Dendritic cell treated with granulocyte-macrophage colony-stimulating factor and Interleukin-4, amounts not matched to agents 40 ng/mL and 50 ng/mL, for 4 days (primary cell): ENCODE measurements at regions not wholly inside any gene's neighbourhood (a gene's known extent, or its start where the extent isn't known, plus 50 kb on each side); places are given as distances from the start of the nearest gene placed in this dataset.
"Not testable (repeated sequence)": the region's sequence is repeated elsewhere in the genome, so short reads cannot be mapped to it uniquely, and the experiment has no call there.

Experiments
- H3K27ac Mint-ChIP-seq: one replicate; pipeline ENCODE4 v1.8.0; 2022; ENCODE audit warnings: mild to moderate bottlenecking, mixed read lengths
- H3K27me3 Mint-ChIP-seq: one replicate; pipeline ENCODE4 v1.8.0; 2022; ENCODE audit warnings: mild to moderate bottlenecking, mixed read lengths
- H3K36me3 Mint-ChIP-seq: one replicate; pipeline ENCODE4 v1.8.0; 2022; ENCODE audit warnings: low read depth, mixed read lengths
- H3K4me1 Mint-ChIP-seq: one replicate; pipeline ENCODE4 v1.8.0; 2022; ENCODE audit warnings: low read depth, mixed read lengths
- H3K4me3 Mint-ChIP-seq: one replicate; pipeline ENCODE4 v1.8.0; 2022; ENCODE audit warnings: mild to moderate bottlenecking, moderate library complexity, mixed read lengths
- H3K9me3 Mint-ChIP-seq: one replicate; pipeline ENCODE4 v1.8.0; 2022; ENCODE audit warnings: mixed read lengths
- intact Hi-C: fragments of 100-400 bp; cut with micrococcal nuclease; formaldehyde crosslinking; loops from one replicate; pipeline ENCODE4 v1.15.0; 2022

DNA sequence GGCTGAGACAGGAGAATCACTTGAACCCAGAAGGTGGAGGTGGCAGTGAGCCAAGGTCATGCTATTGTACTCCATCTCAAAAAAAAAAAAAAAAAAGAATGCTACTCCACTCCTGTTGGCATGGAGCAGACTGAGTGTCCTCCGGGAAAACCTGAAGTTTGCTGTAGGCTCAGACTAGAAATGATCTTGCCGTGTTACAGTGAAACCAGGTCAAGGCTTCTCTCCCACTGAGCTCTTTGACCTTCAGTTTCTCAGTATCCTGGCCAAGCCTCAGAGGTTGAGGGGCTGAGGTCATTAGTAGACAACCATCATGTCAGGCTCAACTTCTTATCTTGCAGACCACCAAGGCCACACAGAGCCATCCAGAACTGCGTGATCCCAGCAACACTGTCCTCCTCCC lies 348.6 kb upstream of the ZNF32 start:
- H3K9me3 Mint-ChIP-seq: peaks cover 18% of the 10 kb centered on the region
- H3K36me3 Mint-ChIP-seq: no peaks in the 10 kb centered on the region
- intact Hi-C loops: no loop called here
- no peak overlapping the region for H3K27ac Mint-ChIP-seq
- H3K27me3 Mint-ChIP-seq: peaks cover 3% of the 10 kb centered on the region
- no peaks in the 10 kb centered on the region for H3K4me1 Mint-ChIP-seq
- no peak overlapping the region for H3K4me3 Mint-ChIP-seq

- peaks cover 35% of the 10 kb centered on the region for H3K9me3 Mint-ChIP-seq
- intact Hi-C loops: no loop called here
- no peak overlapping the region for H3K27ac Mint-ChIP-seq
- no peaks in the 10 kb centered on the region for H3K4me1 Mint-ChIP-seq
- no peaks in the 10 kb centered on the region for H3K36me3 Mint-ChIP-seq
- H3K27me3 Mint-ChIP-seq: peaks cover 4% of the 10 kb centered on the region
- no peak overlapping the region for H3K4me3 Mint-ChIP-seq
Observed at GRCh38 chr10:43994539-43994938, 345.9 kb upstream of the ZNF32 start.

DNA sequence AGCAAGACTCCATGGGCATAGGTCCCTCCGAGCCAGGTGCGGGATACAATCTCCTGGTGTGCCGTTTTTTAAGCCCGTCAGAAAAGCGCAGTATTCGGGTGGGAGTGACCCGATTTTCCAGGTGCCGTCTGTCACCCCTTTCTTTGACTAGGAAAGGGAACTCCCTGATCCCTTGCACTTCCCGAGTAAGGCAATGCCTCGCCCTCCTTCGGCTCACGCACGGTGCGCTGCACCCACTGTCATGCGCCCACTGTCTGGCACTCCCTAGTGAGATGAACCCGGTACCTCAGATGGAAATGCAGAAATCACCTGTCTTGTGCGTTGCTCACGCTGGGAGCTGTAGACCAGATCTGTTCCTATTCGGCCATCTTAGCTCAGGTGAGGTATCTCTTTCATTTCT lies 344.1 kb upstream of the ZNF32 start:
- intact Hi-C loops, H3K4me3 Mint-ChIP-seq, H3K4me1 Mint-ChIP-seq, H3K27me3 Mint-ChIP-seq, H3K27ac Mint-ChIP-seq, H3K36me3 Mint-ChIP-seq: not testable (repeated sequence)
- H3K9me3 Mint-ChIP-seq: peaks cover 35% of the 10 kb centered on the region

GRCh38 chr10:43986374-43986773 lies 337.7 kb upstream of the ZNF32 start:
- no peak overlapping the region for H3K27ac Mint-ChIP-seq
- peaks cover 8% of the 10 kb centered on the region for H3K9me3 Mint-ChIP-seq
- no peaks in the 10 kb centered on the region for H3K36me3 Mint-ChIP-seq

GRCh38 chr10:43985941-43986340 lies 337.3 kb upstream of the ZNF32 start:
- peaks cover 4% of the 10 kb centered on the region for H3K4me1 Mint-ChIP-seq
- H3K36me3 Mint-ChIP-seq: no peaks in the 10 kb centered on the region
- no peak overlapping the region for H3K4me3 Mint-ChIP-seq
- peaks cover 7% of the 10 kb centered on the region for H3K27me3 Mint-ChIP-seq
- H3K27ac Mint-ChIP-seq: no peak overlapping the region
- H3K9me3 Mint-ChIP-seq: peaks cover 4% of the 10 kb centered on the region
- intact Hi-C loops: no loop called here

More at GRCh38 chr10:43986374-43986773, 337.7 kb upstream of the ZNF32 start:
- intact Hi-C loops: no loop called here
- Mint-ChIP-seq H3K4me1 (peaks cover 4% of the 10 kb centered on the region), H3K27me3 (peaks cover 7% of the 10 kb centered on the region), H3K4me3 (no peak overlapping the region)

DNA sequence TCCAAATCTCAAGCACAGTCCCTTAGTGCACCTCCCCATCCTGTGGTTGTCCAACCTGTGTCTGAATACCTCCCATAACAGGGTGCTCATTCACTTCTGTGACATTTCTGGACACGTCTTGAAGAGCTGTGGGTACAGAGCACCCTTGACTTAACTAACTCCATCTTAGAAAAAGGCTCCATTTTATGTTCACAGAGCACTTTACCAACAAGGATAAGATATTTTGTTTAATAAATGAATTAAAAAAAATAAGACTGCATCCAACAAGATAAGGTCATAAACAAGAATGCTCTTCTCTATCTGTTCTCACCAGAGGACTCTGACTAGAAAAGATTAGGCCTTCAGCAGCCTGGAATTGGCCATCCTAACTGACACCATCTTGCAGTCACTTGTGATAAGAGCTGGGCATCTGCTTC lies 335.2 kb upstream of the ZNF32 start:
- intact Hi-C loops: no loop called here
- H3K9me3 Mint-ChIP-seq: no peaks in the 10 kb centered on the region
- H3K27me3 Mint-ChIP-seq: peaks cover 5% of the 10 kb centered on the region

GRCh38 chr10:43983405-43983804 lies 334.7 kb upstream of the ZNF32 start:
- no peaks in the 10 kb centered on the region for H3K9me3 Mint-ChIP-seq
- no peak overlapping the region for H3K4me3 Mint-ChIP-seq
- no peaks in the 10 kb centered on the region for H3K36me3 Mint-ChIP-seq
- peaks cover 5% of the 10 kb centered on the region for H3K27me3 Mint-ChIP-seq
- intact Hi-C loops: no loop called here
- H3K27ac Mint-ChIP-seq: no peak overlapping the region
- peaks cover 13% of the 10 kb centered on the region for H3K4me1 Mint-ChIP-seq

More for the DNA sequence above, 335.2 kb upstream of the ZNF32 start:
- peaks cover 13% of the 10 kb centered on the region for H3K4me1 Mint-ChIP-seq
- no peaks in the 10 kb centered on the region for H3K36me3 Mint-ChIP-seq
- no peak overlapping the region for H3K27ac Mint-ChIP-seq
- H3K4me3 Mint-ChIP-seq: no peak overlapping the region

- no peaks in the 10 kb centered on the region for H3K9me3 Mint-ChIP-seq
- H3K27ac Mint-ChIP-seq: no peak overlapping the region
- H3K27me3 Mint-ChIP-seq: peaks cover 5% of the 10 kb centered on the region
- intact Hi-C loops: no loop called here
- H3K36me3 Mint-ChIP-seq: no peaks in the 10 kb centered on the region
- no peak overlapping the region for H3K4me3 Mint-ChIP-seq
- H3K4me1 Mint-ChIP-seq: peaks cover 20% of the 10 kb centered on the region
Observed at GRCh38 chr10:43982250-43982649, 333.6 kb upstream of the ZNF32 start.

DNA sequence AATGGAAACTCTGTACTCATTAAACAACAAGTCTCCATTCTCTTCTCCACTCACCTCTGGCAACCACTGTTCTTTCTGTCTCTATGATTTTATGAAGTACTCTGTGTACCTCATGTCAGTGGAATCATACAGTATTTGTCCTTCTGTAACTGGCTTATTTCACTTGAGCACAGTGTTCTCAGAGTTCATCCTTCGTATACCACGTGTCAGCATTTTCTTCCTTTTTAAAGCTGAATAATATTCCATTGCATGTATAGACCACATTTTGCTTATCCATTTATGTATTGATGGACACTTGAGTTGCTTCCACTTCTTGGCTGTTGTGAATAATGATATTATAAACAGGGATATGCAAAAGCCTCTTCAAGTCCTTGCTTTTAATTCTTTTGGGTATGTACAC lies 333.0 kb upstream of the ZNF32 start:
- Mint-ChIP-seq H3K4me1 (peaks cover 20% of the 10 kb centered on the region), H3K36me3 (no peaks in the 10 kb centered on the region), H3K9me3 (no peaks in the 10 kb centered on the region), H3K27me3 (peaks cover 5% of the 10 kb centered on the region), H3K27ac (no peak overlapping the region), H3K4me3 (no peak overlapping the region)
- intact Hi-C loops: no loop called here

DNA sequence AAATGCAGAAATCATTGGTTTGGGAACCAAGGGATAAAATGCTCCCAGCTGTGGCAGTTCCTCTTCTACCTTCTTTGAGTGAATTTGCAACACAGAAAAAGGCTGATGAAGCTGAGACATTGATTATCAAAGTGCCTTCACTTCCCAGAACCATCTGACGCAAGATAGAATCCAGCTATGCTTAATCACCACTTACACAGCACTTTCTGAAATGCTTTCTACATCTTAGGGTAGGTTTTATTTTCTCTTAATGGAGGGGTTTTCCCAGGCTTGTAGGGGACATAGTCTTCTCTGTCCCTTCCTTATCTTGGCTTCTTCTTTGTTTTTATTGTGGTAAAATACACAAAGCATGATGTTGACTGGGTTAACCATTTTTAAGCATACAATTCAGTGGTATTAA lies 332.6 kb upstream of the ZNF32 start:
- Mint-ChIP-seq H3K36me3 (no peaks in the 10 kb centered on the region), H3K27me3 (peaks cover 5% of the 10 kb centered on the region), H3K9me3 (no peaks in the 10 kb centered on the region), H3K4me3 (no peak overlapping the region), H3K4me1 (peaks cover 20% of the 10 kb centered on the region), H3K27ac (no peak overlapping the region)
- intact Hi-C loops: no loop called here

DNA sequence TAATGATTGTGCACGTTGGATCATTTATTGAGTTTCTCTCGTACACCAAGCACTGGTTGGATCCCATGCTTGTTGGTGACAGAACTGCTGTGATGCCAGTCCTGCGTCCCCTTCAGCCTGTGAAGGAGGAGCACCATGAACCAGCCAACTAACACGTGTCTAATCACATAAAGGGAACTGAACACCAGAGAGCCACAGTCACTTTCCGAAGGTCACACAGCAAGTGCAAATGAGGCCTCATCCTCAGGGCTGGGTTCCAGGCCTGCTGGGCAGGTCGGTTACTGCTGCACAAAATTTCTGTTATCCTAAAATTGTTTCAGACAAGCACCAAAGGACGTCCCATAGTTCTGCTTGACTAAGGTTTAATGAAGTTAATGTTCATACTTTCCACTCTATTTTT lies 332.0 kb upstream of the ZNF32 start:
- H3K27ac Mint-ChIP-seq: no peak overlapping the region
- peaks cover 2% of the 10 kb centered on the region for H3K9me3 Mint-ChIP-seq
- H3K27me3 Mint-ChIP-seq: peaks cover 2% of the 10 kb centered on the region
- no peak overlapping the region for H3K4me3 Mint-ChIP-seq
- intact Hi-C loops: no loop called here
- H3K4me1 Mint-ChIP-seq: peaks cover 20% of the 10 kb centered on the region
- no peaks in the 10 kb centered on the region for H3K36me3 Mint-ChIP-seq

- no peaks in the 10 kb centered on the region for H3K36me3 Mint-ChIP-seq
- H3K4me1 Mint-ChIP-seq: peaks cover 20% of the 10 kb centered on the region
- intact Hi-C loops: no loop called here
- peaks cover 6% of the 10 kb centered on the region for H3K9me3 Mint-ChIP-seq
- no peak overlapping the region for H3K27ac Mint-ChIP-seq
- no peak overlapping the region for H3K4me3 Mint-ChIP-seq
- peaks cover 2% of the 10 kb centered on the region for H3K27me3 Mint-ChIP-seq
Observed at GRCh38 chr10:43980313-43980712, 331.6 kb upstream of the ZNF32 start.

- peaks cover 2% of the 10 kb centered on the region for H3K27me3 Mint-ChIP-seq
- no peak overlapping the region for H3K27ac Mint-ChIP-seq
- no peaks in the 10 kb centered on the region for H3K36me3 Mint-ChIP-seq
- H3K4me1 Mint-ChIP-seq: peaks cover 20% of the 10 kb centered on the region
- no peak overlapping the region for H3K4me3 Mint-ChIP-seq
- peaks cover 9% of the 10 kb centered on the region for H3K9me3 Mint-ChIP-seq
- intact Hi-C loops: no loop called here
Observed at GRCh38 chr10:43979551-43979950, 330.9 kb upstream of the ZNF32 start.

DNA sequence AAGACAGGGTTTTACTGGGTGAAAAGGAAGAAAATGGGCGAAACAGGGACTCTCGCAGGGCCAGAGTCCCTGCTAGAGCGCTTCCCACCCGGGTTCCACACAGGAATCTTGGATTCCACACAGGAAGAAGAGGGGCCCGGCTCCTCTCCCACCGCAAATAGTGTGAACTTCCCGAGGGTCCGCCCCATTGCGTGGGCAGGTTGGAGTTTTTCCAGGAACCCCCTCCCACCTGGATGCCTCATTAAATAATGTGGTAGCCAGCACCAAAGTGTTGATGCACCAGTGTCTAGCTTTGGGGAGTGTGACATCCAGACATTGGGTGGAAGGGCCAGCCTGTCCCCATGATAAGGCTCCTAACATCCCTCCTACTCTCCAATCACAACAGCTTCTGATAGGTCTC lies 330.3 kb upstream of the ZNF32 start:
- intact Hi-C loops: no loop called here
- peaks cover 2% of the 10 kb centered on the region for H3K27me3 Mint-ChIP-seq
- peaks cover 20% of the 10 kb centered on the region for H3K4me1 Mint-ChIP-seq
- H3K4me3 Mint-ChIP-seq: no peak overlapping the region
- peaks cover 9% of the 10 kb centered on the region for H3K9me3 Mint-ChIP-seq
- H3K27ac Mint-ChIP-seq: no peak overlapping the region
- no peaks in the 10 kb centered on the region for H3K36me3 Mint-ChIP-seq

DNA sequence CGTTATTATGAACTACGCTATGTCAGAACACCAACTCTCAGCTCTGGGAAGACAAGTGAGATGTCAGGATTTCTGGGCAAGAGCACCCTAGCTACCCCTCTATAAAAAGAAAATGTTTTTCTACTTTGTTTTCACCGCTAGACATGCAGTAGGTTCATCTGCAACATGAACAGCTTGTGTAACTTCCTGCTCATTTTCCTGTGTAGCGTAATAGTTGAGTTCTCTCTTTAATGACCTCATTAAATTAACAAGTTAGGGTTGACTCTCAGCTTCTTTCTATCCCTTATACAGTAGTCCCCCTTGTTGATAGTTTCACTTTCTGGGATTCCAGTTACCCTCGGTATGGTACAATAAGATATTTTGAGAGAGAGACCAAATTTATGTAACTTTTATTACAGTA lies 329.4 kb upstream of the ZNF32 start:
- peaks cover 9% of the 10 kb centered on the region for H3K9me3 Mint-ChIP-seq
- intact Hi-C loops: no loop called here
- H3K27me3 Mint-ChIP-seq: peaks cover under 1% of the 10 kb centered on the region
- peaks cover 20% of the 10 kb centered on the region for H3K4me1 Mint-ChIP-seq
- H3K4me3 Mint-ChIP-seq: no peak overlapping the region
- no peaks in the 10 kb centered on the region for H3K36me3 Mint-ChIP-seq
- no peak overlapping the region for H3K27ac Mint-ChIP-seq
